Fibroblast of villous mesenchyme (primary cell): ENCODE measurements at regions not wholly inside any gene's neighbourhood (a gene's known extent, or its start where the extent isn't known, plus 50 kb on each side); places are given as distances from the start of the nearest gene placed in this dataset.
"Not testable (repeated sequence)": the region's sequence is repeated elsewhere in the genome, so short reads cannot be mapped to it uniquely, and the experiment has no call there.

Experiments
- DNase-seq: peaks from one replicate; pipeline ENCODE4 v3.0.0-alpha.2; 2010; ENCODE audit warnings: low read depth
- H3K4me3 ChIP-seq: 2 replicates; pipeline ENCODE4 v1.5.1; 2011; ENCODE audit warnings: low read depth, mild to moderate bottlenecking, low read length
- CTCF ChIP-seq: IDR thresholded peaks from 2 replicates; pipeline ENCODE4 v1.5.1; 2012; ENCODE audit warnings: low read depth, mild to moderate bottlenecking, low read length; ENCODE audit not compliant: insufficient read depth

GRCh38 chr19:20318616-20319015 is 151.6 kb downstream of the ZNF486 start:
- no peak for DNase-seq
- H3K4me3 ChIP-seq = no peak overlapping the region
- no peak for TF ChIP-seq CTCF

- no peak overlapping the region for H3K4me3 ChIP-seq
- no peak for DNase-seq
- no peak for TF ChIP-seq CTCF
Observed at GRCh38 chr19:20315543-20315942, 148.5 kb downstream of the ZNF486 start.

- no peak overlapping the region for H3K4me3 ChIP-seq
- TF ChIP-seq CTCF = no peak
- DNase-seq = no peak
Observed at GRCh38 chr19:20313894-20314293, 146.9 kb downstream of the ZNF486 start.

GRCh38 chr19:20307127-20307526 is 140.1 kb downstream of the ZNF486 start:
- no peak overlapping the region for H3K4me3 ChIP-seq
- DNase-seq = no peak
- no peak for TF ChIP-seq CTCF

GRCh38 chr19:20296314-20296713 is 129.3 kb downstream of the ZNF486 start:
- DNase-seq, H3K4me3 ChIP-seq: not testable (repeated sequence)

GRCh38 chr19:20294181-20294580 is 127.2 kb downstream of the ZNF486 start:
- no peak for DNase-seq
- no peak overlapping the region for H3K4me3 ChIP-seq
- no peak for TF ChIP-seq CTCF

- not testable (repeated sequence) for DNase-seq
Observed at GRCh38 chr19:20292520-20292919, 125.5 kb downstream of the ZNF486 start.

GRCh38 chr19:20289186-20289585 is 122.2 kb downstream of the ZNF486 start:
- no peak overlapping the region for H3K4me3 ChIP-seq
- DNase-seq = no peak
- no peak for TF ChIP-seq CTCF

More at GRCh38 chr19:20292520-20292919, 125.5 kb downstream of the ZNF486 start:
- H3K4me3 ChIP-seq = not testable (repeated sequence)
